GM12873 (cell line): ENCODE measurements at regions not wholly inside any gene's neighbourhood (a gene's known extent, or its start where the extent isn't known, plus 50 kb on each side); places are given as distances from the start of the nearest gene placed in this dataset.

ENCODE experiments used
- CTCF ChIP-seq: IDR thresholded peaks from 2 replicates; pipeline ENCODE4 v1.5.1; 2012; ENCODE audit warnings: low read depth, mild to moderate bottlenecking, moderate library complexity, low read length, control low read depth; ENCODE audit not compliant: insufficient read depth; ENCODE audit errors: missing control alignments

GRCh38 chr14:86777963-86778602 lies 1214.9 kb downstream of the GALC start:
- no peak for TF ChIP-seq CTCF

GRCh38 chr14:86774916-86775315 lies 1218.1 kb downstream of the GALC start:
- TF ChIP-seq CTCF: no peak

GRCh38 chr14:86772075-86772474 lies 1220.9 kb downstream of the GALC start:
- TF ChIP-seq CTCF: no peak

GRCh38 chr14:86770186-86770585 lies 1222.8 kb downstream of the GALC start:
- no peak for TF ChIP-seq CTCF

- no peak for TF ChIP-seq CTCF
Observed at GRCh38 chr14:86766469-86766868, 1226.5 kb downstream of the GALC start.

GRCh38 chr14:86761611-86762010 lies 1231.4 kb downstream of the GALC start:
- TF ChIP-seq CTCF: no peak

- no peak for TF ChIP-seq CTCF
Observed at GRCh38 chr14:86756521-86757190, 1226.7 kb downstream of the FLRT2 start.
